ENCODE measurements at regions not wholly inside any gene's neighbourhood (a gene's known extent, or its start where the extent isn't known, plus 50 kb on each side); places are given as distances from the start of the nearest gene placed in this dataset.
A peak's percentile ranks its signal among the peaks of the same experiment; 100 is the strongest.

DNA sequence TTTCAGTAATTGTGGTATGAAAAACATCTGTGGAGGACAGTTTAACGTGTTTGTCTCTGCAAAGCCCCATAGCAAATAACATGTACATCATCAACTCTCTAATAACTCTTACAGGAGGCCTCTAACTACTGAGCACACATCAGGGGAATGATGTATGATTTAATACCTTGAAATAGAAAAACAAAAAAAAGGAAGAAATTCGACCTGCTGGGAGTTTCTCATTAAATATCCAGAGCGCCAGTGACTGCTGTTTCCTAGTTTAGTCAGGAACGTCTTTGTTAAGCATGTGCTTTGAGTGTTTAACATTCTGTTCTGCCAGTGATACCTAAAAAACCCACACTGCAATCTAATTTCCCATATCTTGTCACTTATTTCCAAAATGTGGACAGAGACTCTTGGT is 235.4 kb downstream of the PCDH20 start:
- no peak for DNase-seq (ENCODE audit: low spot score)
- TF ChIP-seq, protein P1, sequence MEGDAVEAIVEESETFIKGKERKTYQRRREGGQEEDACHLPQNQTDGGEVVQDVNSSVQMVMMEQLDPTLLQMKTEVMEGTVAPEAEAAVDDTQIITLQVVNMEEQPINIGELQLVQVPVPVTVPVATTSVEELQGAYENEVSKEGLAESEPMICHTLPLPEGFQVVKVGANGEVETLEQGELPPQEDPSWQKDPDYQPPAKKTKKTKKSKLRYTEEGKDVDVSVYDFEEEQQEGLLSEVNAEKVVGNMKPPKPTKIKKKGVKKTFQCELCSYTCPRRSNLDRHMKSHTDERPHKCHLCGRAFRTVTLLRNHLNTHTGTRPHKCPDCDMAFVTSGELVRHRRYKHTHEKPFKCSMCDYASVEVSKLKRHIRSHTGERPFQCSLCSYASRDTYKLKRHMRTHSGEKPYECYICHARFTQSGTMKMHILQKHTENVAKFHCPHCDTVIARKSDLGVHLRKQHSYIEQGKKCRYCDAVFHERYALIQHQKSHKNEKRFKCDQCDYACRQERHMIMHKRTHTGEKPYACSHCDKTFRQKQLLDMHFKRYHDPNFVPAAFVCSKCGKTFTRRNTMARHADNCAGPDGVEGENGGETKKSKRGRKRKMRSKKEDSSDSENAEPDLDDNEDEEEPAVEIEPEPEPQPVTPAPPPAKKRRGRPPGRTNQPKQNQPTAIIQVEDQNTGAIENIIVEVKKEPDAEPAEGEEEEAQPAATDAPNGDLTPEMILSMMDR (IDR thresholded peaks at IDR 0.05): no peak
- H3K4me1 ChIP-seq: no peaks in the 10 kb centered on the region
- no peaks in the 10 kb centered on the region for H3K9me3 ChIP-seq
- H3K4me3 ChIP-seq: no peak overlapping the region
- no peaks in the 10 kb centered on the region for H3K27me3 ChIP-seq
- no peaks in the 10 kb centered on the region for H3K36me3 ChIP-seq
- peak overlapping the region in 1 of 2 donors; percentile 45 for H3K27ac ChIP-seq

DNA sequence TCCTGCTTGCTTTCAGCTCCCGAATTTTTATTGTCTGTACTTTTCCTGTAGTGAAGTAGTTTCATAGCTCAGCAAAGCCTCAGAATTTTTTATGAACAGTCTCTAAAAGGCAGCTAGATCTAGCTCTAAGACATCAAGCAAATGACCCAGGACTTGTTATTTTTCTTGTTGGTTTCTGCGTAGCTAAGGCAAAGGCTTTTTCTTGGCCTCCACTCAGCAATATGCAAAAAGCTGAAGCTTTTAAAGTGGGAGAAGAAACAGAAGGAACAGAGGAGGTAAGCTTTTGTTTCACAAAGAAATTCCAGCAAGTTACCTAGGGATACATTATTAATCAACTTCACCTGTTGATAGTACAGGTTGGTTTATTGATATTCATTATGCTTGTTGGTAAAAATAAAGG is 235.9 kb downstream of the PCDH20 start:
- TF ChIP-seq, protein P1 (IDR thresholded peaks at IDR 0.05): no peak
- Histone ChIP-seq H3K4me1 (no peaks in the 10 kb centered on the region), H3K27ac (peak overlapping the region in 1 of 2 donors; percentile 45), H3K9me3 (no peaks in the 10 kb centered on the region), H3K27me3 (no peaks in the 10 kb centered on the region), H3K4me3 (no peak overlapping the region), H3K36me3 (no peaks in the 10 kb centered on the region)
- DNase-seq (ENCODE audit: low spot score): no peak

DNA sequence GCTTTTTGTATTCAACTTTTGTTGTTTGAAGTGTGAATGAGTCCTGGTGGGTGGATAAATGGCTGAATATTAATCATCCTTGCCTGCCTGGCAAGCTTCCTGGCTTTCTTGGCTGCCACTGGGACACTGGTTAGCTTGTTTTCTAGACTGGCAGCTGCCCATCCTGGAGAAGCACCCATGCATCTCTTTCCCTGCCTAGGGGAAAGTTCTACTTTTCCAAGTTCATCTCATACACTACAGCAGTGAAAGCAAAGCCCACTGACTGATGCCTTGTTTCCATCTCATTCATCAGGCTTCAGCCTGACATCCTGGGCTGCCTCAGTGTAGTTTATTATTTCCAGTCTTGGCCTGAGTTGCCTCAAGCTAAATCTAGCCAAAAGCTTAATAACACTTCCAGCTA is 244.8 kb downstream of the PCDH20 start:
- peak overlapping the region in 1 of 2 donors; percentile 28 for H3K27ac ChIP-seq
- TF ChIP-seq, protein P1 (IDR thresholded peaks at IDR 0.05): no peak
- no peaks in the 10 kb centered on the region for H3K27me3 ChIP-seq

DNA sequence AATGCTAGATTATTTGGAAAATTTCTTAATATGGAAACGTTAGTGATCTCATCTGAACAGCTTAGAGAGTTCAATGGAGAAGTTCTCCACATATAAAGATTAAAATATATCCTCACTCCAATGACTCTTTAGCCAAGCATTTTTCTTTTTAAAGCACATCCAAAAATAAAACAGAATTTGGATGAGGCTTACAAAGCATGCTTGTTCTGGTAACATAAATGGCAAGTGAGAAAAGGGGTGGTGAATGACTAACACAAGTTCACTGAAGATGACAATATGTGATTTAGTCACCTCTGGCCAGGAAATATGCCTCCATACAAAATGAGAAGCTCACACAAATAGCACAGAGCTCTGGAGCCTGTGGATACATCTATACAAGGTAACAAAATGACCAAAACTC is 253.0 kb downstream of the PCDH20 start:
- Histone ChIP-seq H3K4me3 (no peak overlapping the region), H3K36me3 (no peaks in the 10 kb centered on the region), H3K27ac (peak overlapping the region; percentile 25 to 89), H3K4me1 (peaks cover 0 to 20% of the 10 kb centered on the region in 2 donors), H3K9me3 (no peaks in the 10 kb centered on the region), H3K27me3 (no peaks in the 10 kb centered on the region)
- no peak for DNase-seq (ENCODE audit: low spot score)
- TF ChIP-seq, protein P1 (IDR thresholded peaks at IDR 0.05): no peak

More for the DNA sequence above, 244.8 kb downstream of the PCDH20 start:
- no peak overlapping the region for H3K4me3 ChIP-seq
- H3K36me3 ChIP-seq: no peaks in the 10 kb centered on the region
- DNase-seq (ENCODE audit: low spot score): no peak
- H3K4me1 ChIP-seq: peaks cover 0 to 4% of the 10 kb centered on the region in 2 donors
- H3K9me3 ChIP-seq: no peaks in the 10 kb centered on the region

DNA sequence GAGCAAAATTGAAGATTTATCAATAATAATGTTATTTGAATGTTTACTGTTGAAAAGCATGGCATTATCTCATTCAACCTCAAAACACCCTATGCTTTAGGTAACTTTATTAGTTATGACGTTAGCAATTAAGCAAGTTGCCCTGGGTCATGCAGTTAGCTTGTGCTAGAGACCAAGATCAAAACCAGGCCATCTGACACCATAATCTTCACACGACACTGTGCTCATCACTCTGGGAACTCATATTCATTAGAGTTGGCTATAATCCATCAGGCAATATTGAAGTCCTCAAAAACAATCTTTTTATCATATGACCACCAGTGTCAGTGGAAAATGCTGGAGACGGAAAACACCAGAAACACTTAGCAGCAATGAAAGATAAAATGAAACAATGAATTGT is 253.5 kb downstream of the PCDH20 start:
- H3K36me3 ChIP-seq: no peaks in the 10 kb centered on the region
- no peak for DNase-seq (ENCODE audit: low spot score)
- no peak overlapping the region for H3K4me3 ChIP-seq
- H3K4me1 ChIP-seq: peaks cover 0 to 20% of the 10 kb centered on the region in 2 donors
- H3K27me3 ChIP-seq: no peaks in the 10 kb centered on the region
- TF ChIP-seq, protein P1 (IDR thresholded peaks at IDR 0.05): no peak
- peak overlapping the region; percentile 25 to 89 for H3K27ac ChIP-seq
- H3K9me3 ChIP-seq: no peaks in the 10 kb centered on the region

DNA sequence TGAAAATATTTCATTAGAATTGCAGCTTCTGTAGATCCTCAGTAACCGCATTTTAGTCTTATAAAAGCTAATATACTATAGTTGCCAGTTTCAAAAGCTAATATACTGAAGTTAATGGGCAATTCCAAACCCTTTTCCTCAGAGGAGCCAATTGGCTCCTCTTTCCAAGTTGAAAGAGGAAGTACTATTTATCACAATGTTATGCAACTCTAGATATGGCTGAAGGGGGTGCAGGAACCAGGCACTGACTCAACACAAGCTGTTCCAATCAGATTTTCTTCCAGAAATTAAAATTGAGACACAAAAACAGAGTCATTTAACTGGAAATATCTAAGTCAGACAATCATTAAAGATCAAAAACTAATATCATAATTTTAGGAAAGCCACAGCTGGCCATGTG is 258.9 kb downstream of the PCDH20 start:
- no peak overlapping the region for H3K4me3 ChIP-seq
- H3K27me3 ChIP-seq: no peaks in the 10 kb centered on the region
- TF ChIP-seq, protein P1 (IDR thresholded peaks at IDR 0.05): no peak
- H3K27ac ChIP-seq: no peak overlapping the region
- no peak for DNase-seq (ENCODE audit: low spot score)
- no peaks in the 10 kb centered on the region for H3K9me3 ChIP-seq
- no peaks in the 10 kb centered on the region for H3K36me3 ChIP-seq
- peaks cover 0 to under 1% of the 10 kb centered on the region in 2 donors for H3K4me1 ChIP-seq
